H1 (cell line): ENCODE measurements at regions not wholly inside any gene's neighbourhood (a gene's known extent, or its start where the extent isn't known, plus 50 kb on each side); places are given as distances from the start of the nearest gene placed in this dataset.

Source experiments
- CTCF ChIA-PET: fragments of 300-600 bp; sonication (Branson Sonifier 250); formaldehyde crosslinking; loops from one replicate; lab custom pipeline; 2021; ENCODE audit not compliant: partially characterized antibody; lab: Charles Lee
- POLR2A ChIA-PET: fragments of 300-600 bp; sonication (Branson Sonifier 250); formaldehyde crosslinking; loops from one replicate; lab custom pipeline; 2021; ENCODE audit warnings: inconsistent platforms; ENCODE audit not compliant: partially characterized antibody; lab: Charles Lee
- DNase-seq, 2 experiments: peaks; one replicate each; pipeline versions ENCODE4 v3.0.0 to v3.0.0-alpha.2; 2010 to 2022; ENCODE audit warnings: low spot score in 2 of 2, low read depth in 1 of 2, mixed read lengths in 1 of 2
- FAIRE-seq: peaks from 2 replicates; lab custom pipeline; 2011; peaks lifted over from hg19 to GRCh38; lab: Jason Lieb, UNC
- H2AFZ ChIP-seq: 2 replicates; pipeline ENCODE4 v1.8.1; 2012; ENCODE audit warnings: low read length, inconsistent platforms
- H2AK5ac ChIP-seq: 2 replicates; pipeline ENCODE4 v1.6.1; 2013; ENCODE audit warnings: low read depth, low read length
- H2BK120ac ChIP-seq: replicated peaks from 2 replicates; pipeline ENCODE3; 2013; ENCODE audit warnings: low read depth, low read length, inconsistent platforms
- H2BK12ac ChIP-seq: 2 replicates; pipeline ENCODE4 v1.6.1; 2013; ENCODE audit warnings: low read depth, low read length
- H2BK15ac ChIP-seq: 2 replicates; pipeline ENCODE4 v1.6.1; 2013; ENCODE audit warnings: low read length
- H2BK20ac ChIP-seq: 2 replicates; pipeline ENCODE4 v1.6.1; 2013; ENCODE audit warnings: low read length
- H2BK5ac ChIP-seq: 2 replicates; pipeline ENCODE4 v1.6.1; 2013; ENCODE audit warnings: low read depth, low read length
- H3K14ac ChIP-seq: 2 replicates; pipeline ENCODE4 v1.6.1; 2013; ENCODE audit warnings: inconsistent platforms; ENCODE audit not compliant: insufficient read length
- H3K18ac ChIP-seq: 2 replicates; pipeline ENCODE4 v1.6.1; 2013; ENCODE audit warnings: low read length; ENCODE audit errors: extremely low read depth
- H3K23ac ChIP-seq: 2 replicates; pipeline ENCODE4 v1.6.1; 2013; ENCODE audit warnings: inconsistent platforms; ENCODE audit not compliant: insufficient read length
- H3K23me2 ChIP-seq: 2 replicates; pipeline ENCODE4 v1.6.1; 2013; ENCODE audit warnings: low read depth, low read length
- H3K27ac ChIP-seq: 2 replicates; pipeline ENCODE4 v1.6.1; 2011; ENCODE audit warnings: low read depth, low read length, inconsistent platforms
- H3K27me3 ChIP-seq, 4 experiments: replicated peaks in 1 of 4; 1 replicate in 1 of 4; 2 replicates in 3 of 4; pipeline versions ENCODE4 v1.6.1 to v1.8.1; 2011 to 2013; ENCODE audit warnings: low read length in 3 of 4, mild to moderate bottlenecking in 3 of 4, inconsistent platforms in 2 of 4, mixed read lengths in 2 of 4, moderate library complexity in 1 of 4; ENCODE audit not compliant: control insufficient read depth in 3 of 4, insufficient read depth in 3 of 4; ENCODE audit errors: extremely low read depth in 1 of 4
- H3K36me3 ChIP-seq, 4 experiments: 2 replicates each; pipeline versions ENCODE4 v1.6.1 to v1.8.1; 2011 to 2013; ENCODE audit warnings: mild to moderate bottlenecking in 4 of 4, low read length in 3 of 4, moderate library complexity in 2 of 4, control low read depth in 1 of 4, inconsistent platforms in 1 of 4; ENCODE audit not compliant: insufficient read depth in 4 of 4, control insufficient read depth in 2 of 4
- H3K4ac ChIP-seq: replicated peaks from 2 replicates; pipeline ENCODE3; 2013; ENCODE audit warnings: low read length, low read depth, mixed read lengths, inconsistent platforms; ENCODE audit not compliant: insufficient read length
- H3K4me1 ChIP-seq, 4 experiments: replicated peaks in 1 of 4; 1 replicate in 1 of 4; 2 replicates in 3 of 4; pipeline versions ENCODE4 v1.6.1 to v1.8.1; 2011 to 2013; ENCODE audit warnings: low read length in 3 of 4, inconsistent platforms in 2 of 4, mixed read lengths in 1 of 4; ENCODE audit not compliant: insufficient read depth in 4 of 4, control insufficient read depth in 3 of 4
- H3K4me2 ChIP-seq, 2 experiments: 2 replicates each; pipeline versions ENCODE4 v1.6.1 to v1.8.1; 2011 to 2013; ENCODE audit warnings: low read depth in 2 of 2, low read length in 2 of 2, control low read depth in 1 of 2, inconsistent platforms in 1 of 2, mild to moderate bottlenecking in 1 of 2; ENCODE audit not compliant: insufficient read depth in 1 of 2
- H3K4me3 ChIP-seq, 4 experiments: fragments of 200-600, 300-600 bp in 1 of 4; sonication (generic), shearing (Covaris generic), sonication (Bioruptor Twin) in 1 of 4; 2 replicates each; pipeline versions ENCODE4 v1.5.1 to v1.8.1; 2011 to 2016; ENCODE audit warnings: low read length in 4 of 4, low read depth in 3 of 4, control low read depth in 2 of 4, inconsistent platforms in 2 of 4, mild to moderate bottlenecking in 2 of 4, mixed read lengths in 1 of 4, moderate library complexity in 1 of 4; ENCODE audit not compliant: insufficient read depth in 2 of 4; ENCODE audit errors: extremely low read depth in 1 of 4
- H3K56ac ChIP-seq: replicated peaks from 2 replicates; pipeline ENCODE3; 2013; ENCODE audit warnings: low read depth, mild to moderate bottlenecking, mixed read lengths, low read length, inconsistent platforms; ENCODE audit not compliant: insufficient read length
- H3K79me1 ChIP-seq: 2 replicates; pipeline ENCODE4 v1.6.1; 2013; ENCODE audit warnings: low read depth, low read length, control low read depth
- H3K79me2 ChIP-seq, 2 experiments: 2 replicates each; pipeline versions ENCODE4 v1.6.1 to v1.8.1; 2012 to 2013; ENCODE audit warnings: low read length in 2 of 2, mild to moderate bottlenecking in 2 of 2, inconsistent platforms in 1 of 2; ENCODE audit not compliant: insufficient read depth in 2 of 2, control insufficient read depth in 1 of 2
- H3K9ac ChIP-seq, 4 experiments: replicated peaks in 1 of 4; 1 replicate in 1 of 4; 2 replicates in 3 of 4; pipeline versions ENCODE4 v1.6.1 to v1.8.1; 2011 to 2013; ENCODE audit warnings: low read depth in 3 of 4, low read length in 3 of 4, control low read depth in 2 of 4, mild to moderate bottlenecking in 2 of 4, moderate library complexity in 2 of 4, inconsistent platforms in 1 of 4; ENCODE audit errors: extremely low read depth in 1 of 4
- H3K9me3 ChIP-seq, 2 experiments: 2 replicates each; pipeline versions ENCODE4 v1.6.1 to v1.8.1; 2012 to 2013; ENCODE audit warnings: mild to moderate bottlenecking in 2 of 2, moderate library complexity in 2 of 2, control low read depth in 1 of 2, inconsistent platforms in 1 of 2, low read depth in 1 of 2, low read length in 1 of 2, mixed read lengths in 1 of 2; ENCODE audit not compliant: insufficient read depth in 2 of 2
- H4K20me1 ChIP-seq, 2 experiments: replicated peaks in 1 of 2; 2 replicates each; pipeline versions ENCODE3 to v1.8.1; 2011 to 2013; ENCODE audit warnings: inconsistent platforms in 2 of 2, low read length in 2 of 2, mild to moderate bottlenecking in 1 of 2; ENCODE audit not compliant: insufficient read depth in 2 of 2, control insufficient read depth in 1 of 2
- H4K5ac ChIP-seq: 2 replicates; pipeline ENCODE4 v1.6.1; 2013; ENCODE audit warnings: low read length, low read depth, mixed read lengths, inconsistent platforms; ENCODE audit not compliant: insufficient read length
- H4K8ac ChIP-seq: 2 replicates; pipeline ENCODE4 v1.8.0; 2013; ENCODE audit warnings: mild to moderate bottlenecking, moderate library complexity, low read length, inconsistent platforms; ENCODE audit not compliant: insufficient read depth; ENCODE audit errors: extremely low read depth
- H4K91ac ChIP-seq: replicated peaks from 2 replicates; pipeline ENCODE3; 2013; ENCODE audit warnings: low read length, mixed read lengths, inconsistent platforms; ENCODE audit not compliant: insufficient read length
- ASH2L ChIP-seq: fragments of 200-600, 300-600 bp; sonication (generic); IDR thresholded peaks from one replicate; pipeline ENCODE4 v1.7.1; 2017; ENCODE audit warnings: low read length
- BCL11A ChIP-seq, 2 experiments: IDR thresholded peaks; one replicate each; pipeline ENCODE4 v1.6.1; 2011; ENCODE audit warnings: low read depth in 2 of 2, low read length in 2 of 2, mild to moderate bottlenecking in 2 of 2
- EGR1 ChIP-seq: IDR thresholded peaks from 2 replicates; pipeline ENCODE4 v1.6.1; 2011; ENCODE audit warnings: low read depth, low read length, borderline replicate concordance
- JUN ChIP-seq: IDR thresholded peaks from 2 replicates; pipeline ENCODE4 v1.6.1; 2011; ENCODE audit warnings: low read depth, mild to moderate bottlenecking, improper control_type of control experiment, low read length
- KDM4A ChIP-seq: IDR thresholded peaks from one replicate; pipeline ENCODE4 v1.7.1; 2012; ENCODE audit warnings: low read depth, mild to moderate bottlenecking, moderate library complexity, low read length, inconsistent platforms; ENCODE audit not compliant: severe bottlenecking
- MAX ChIP-seq: IDR thresholded peaks from 2 replicates; pipeline ENCODE4 v1.6.1; 2012; ENCODE audit warnings: inconsistent platforms
- POU5F1 ChIP-seq: IDR thresholded peaks from 2 replicates; pipeline ENCODE4 v1.6.1; 2011; ENCODE audit warnings: low read depth, mild to moderate bottlenecking, low read length, moderate library complexity
- RNF2 ChIP-seq: fragments of 200-900, 300-1000 bp; sonication (generic); IDR thresholded peaks from 2 replicates; pipeline ENCODE4 v1.7.1; 2016; ENCODE audit warnings: borderline replicate concordance, low read depth, mild to moderate bottlenecking, antibody characterized with exemption, low read length; ENCODE audit not compliant: poor library complexity, severe bottlenecking; ENCODE audit errors: missing control alignments
- RXRA ChIP-seq: IDR thresholded peaks from 2 replicates; pipeline ENCODE4 v1.6.1; 2011; ENCODE audit warnings: low read depth, mild to moderate bottlenecking, low read length, moderate library complexity; ENCODE audit not compliant: insufficient read depth
- SIX5 ChIP-seq: IDR thresholded peaks from 2 replicates; pipeline ENCODE4 v1.6.1; 2011; ENCODE audit warnings: mild to moderate bottlenecking, low read depth, low read length
- TAF7 ChIP-seq: optimal IDR thresholded peaks from 2 replicates; pipeline ENCODE3; 2011; ENCODE audit warnings: low read depth, mild to moderate bottlenecking, inconsistent platforms, low read length, moderate library complexity, borderline replicate concordance
- TBP ChIP-seq: IDR thresholded peaks from 2 replicates; pipeline ENCODE4 v1.6.1; 2011; ENCODE audit warnings: low read depth, low read length, improper control_type of control experiment
- USF2 ChIP-seq: IDR thresholded peaks from 2 replicates; pipeline ENCODE4 v1.6.1; 2011; ENCODE audit warnings: low read length, improper control_type of control experiment
- ZNF274 ChIP-seq: IDR thresholded peaks from 2 replicates; pipeline ENCODE4 v1.7.0; 2012; ENCODE audit warnings: low read length, borderline replicate concordance; ENCODE audit errors: extremely low read depth
- whole genome bisulfite sequencing, 2 experiments: shearing (Covaris generic) in 1 of 2; methylation state at CpG; one replicate each; pipeline versions ENCODE4 v1.1.6 to v1.1.7; 2013 to 2015; ENCODE audit warnings: low lambda C conversion rate in 2 of 2, mixed read lengths in 2 of 2, inconsistent platforms in 1 of 2, low coverage in 1 of 2, missing lambda C conversion rate in 1 of 2; ENCODE audit not compliant: insufficient replicate concordance in 2 of 2, insufficient coverage in 1 of 2, insufficient read length in 1 of 2; ENCODE audit errors: extremely low coverage in 1 of 2, missing lambda C conversion rate in 1 of 2; 5-methylcytosine and 5-hydroxymethylcytosine counted together

- Histone ChIP-seq H2AK5ac (no peak overlapping the region), H2BK5ac (no peak overlapping the region), H3K27me3 (no peaks in the 10 kb centered on the region), H3K23me2 (no peaks in the 10 kb centered on the region; the same call in 1 of the 2 replicates), H2BK15ac (no peak overlapping the region), H3K14ac (no peak overlapping the region), H3K9me3 (no peaks in the 10 kb centered on the region), H3K23ac (no peak overlapping the region), H3K4me3 (no peak overlapping the region), H3K79me2 (no peaks in the 10 kb centered on the region), H4K5ac (no peak overlapping the region), H3K56ac (no peak overlapping the region), H3K4me2 (no peak overlapping the region), H3K27ac (no peak overlapping the region), H3K36me3 (no peaks in the 10 kb centered on the region), H4K20me1 (no peaks in the 10 kb centered on the region), H3K9ac (no peak overlapping the region), H3K79me1 (no peaks in the 10 kb centered on the region), H2BK120ac (no peak overlapping the region), H3K18ac (no peak overlapping the region), H3K4me1 (peaks cover 0 to 3% (median 0%) of the 10 kb centered on the region in 4 experiments; a peak in 1 of 7 replicates), H3K4ac (no peak overlapping the region), H2AFZ (no peak overlapping the region), H2BK12ac (no peak overlapping the region), H4K91ac (no peak overlapping the region), H4K8ac (no peak overlapping the region), H2BK20ac (no peak overlapping the region)
- 81% methylated on average over 5 of the region's 5 CpGs; no CpG with 5 or more reads in 1 of the 2 experiments for WGBS, 2 experiments
- FAIRE-seq (no peak), DNase-seq (no peak)
- CTCF ChIA-PET = no interaction called here
- POLR2A ChIA-PET = no interaction called here
- TF ChIP-seq SIX5 (no peak), ASH2L (no peak), JUN (no peak), BCL11A (IDR thresholded peaks at IDR 0.05; ENCODE audit: low read depth in 2 of 2, low read length in 2 of 2) (no peak), ZNF274 (no peak), RNF2 (no peak), POU5F1 (no peak), MAX (no peak), RXRA (no peak), TBP (no peak), KDM4A (no peak), TAF7 (no peak), EGR1 (no peak), USF2 (no peak)
Observed at GRCh38 chr9:85244856-85245255, 496.9 kb downstream of the AGTPBP1 start.
